G401 (cell line): ENCODE measurements at regions not wholly inside any gene's neighbourhood (a gene's known extent, or its start where the extent isn't known, plus 50 kb on each side); places are given as distances from the start of the nearest gene placed in this dataset.
"Not testable (repeated sequence)": the region's sequence is repeated elsewhere in the genome, so short reads cannot be mapped to it uniquely, and the experiment has no call there.

Experiments used
- DNase-seq: peaks from one replicate; pipeline ENCODE4 v3.0.0-alpha.2; 2015; ENCODE audit warnings: low spot score
- in situ Hi-C: cut with HindIII; loops from 2 replicates; pipeline ENCODE4 v1.10.0; 2016; ENCODE audit warnings: low sequenced_read_pairs, mixed read lengths

GRCh38 chr10:20454331-20454730 is 442.8 kb downstream of the NEBL start:
- no peak for DNase-seq
- in situ Hi-C loops: no loop called here

- DNase-seq: no peak
Observed at GRCh38 chr10:20446561-20447193, 450.4 kb downstream of the NEBL start.

GRCh38 chr10:20443094-20443493 is 454.0 kb downstream of the NEBL start:
- in situ Hi-C loops: no loop called here

More at GRCh38 chr10:20446561-20447193, 450.4 kb downstream of the NEBL start:
- in situ Hi-C loops: no loop called here

DNA sequence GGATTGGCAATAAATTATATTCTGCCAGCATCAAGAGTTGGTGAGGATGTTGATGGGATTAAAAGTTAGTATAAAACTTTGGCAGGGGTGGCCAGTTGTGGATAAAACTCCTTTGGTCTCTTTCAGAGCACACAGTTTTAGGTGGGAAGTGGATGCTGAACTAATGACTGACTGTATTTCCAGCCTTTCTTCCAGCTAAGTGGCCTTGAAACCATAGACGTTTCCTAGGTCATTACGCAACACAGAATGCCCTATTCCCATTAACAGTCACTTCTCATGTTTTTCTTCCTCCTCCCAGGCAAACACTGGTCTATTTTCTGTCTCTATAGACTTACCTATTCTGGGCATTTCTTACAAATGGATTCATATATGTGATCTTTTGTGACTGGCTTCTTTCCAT is 467.4 kb downstream of the NEBL start:
- in situ Hi-C loops: no loop called here

More at GRCh38 chr10:20443094-20443493, 454.0 kb downstream of the NEBL start:
- DNase-seq: no peak

DNA sequence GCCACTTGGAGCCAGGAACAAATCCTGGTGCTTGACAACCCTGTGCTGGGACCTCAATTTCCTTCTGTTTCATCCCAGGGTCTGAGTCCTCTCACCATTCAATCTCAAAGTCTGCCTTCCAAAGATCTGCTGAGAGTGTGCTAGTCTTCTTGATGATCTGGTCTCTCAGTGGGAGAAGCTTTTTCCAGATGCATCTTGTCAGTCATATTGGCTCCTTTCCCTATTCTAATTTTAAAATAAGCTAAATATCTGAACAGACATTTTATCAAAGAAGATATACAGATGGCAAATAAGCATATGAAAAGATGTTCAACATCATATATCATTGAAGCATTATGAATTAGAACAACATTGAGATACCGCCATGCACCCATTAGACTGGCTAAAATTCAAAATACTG is 469.3 kb downstream of the NEBL start:
- in situ Hi-C loops: no loop called here
- no peak for DNase-seq

More for the DNA sequence above, 467.4 kb downstream of the NEBL start:
- DNase-seq: no peak

GRCh38 chr10:20418286-20418685 is 478.8 kb downstream of the NEBL start:
- in situ Hi-C loops: no loop called here
- no peak for DNase-seq

DNA sequence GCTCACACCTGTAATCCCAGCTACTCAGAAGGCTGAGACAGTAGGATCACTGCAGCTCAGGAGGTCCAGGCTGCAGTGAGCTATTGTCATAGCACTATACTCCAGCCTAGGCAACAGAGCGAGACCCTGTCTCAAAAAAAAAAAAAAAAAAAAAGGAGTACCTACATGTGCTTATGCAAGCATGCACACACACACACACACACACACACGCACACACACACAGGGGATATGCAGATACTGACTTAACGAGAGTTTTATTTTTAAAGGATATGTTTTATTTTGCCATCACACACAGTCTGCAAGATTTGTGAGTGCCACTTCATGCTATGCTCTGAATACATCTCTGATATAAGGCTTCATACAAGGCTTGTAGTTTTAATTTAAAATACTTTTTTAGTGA is 479.3 kb downstream of the NEBL start:
- DNase-seq: no peak
- in situ Hi-C loops: no loop called here

- no peak for DNase-seq
- in situ Hi-C loops: no loop called here
Observed at GRCh38 chr10:20415684-20416083, 481.4 kb downstream of the NEBL start.

DNA sequence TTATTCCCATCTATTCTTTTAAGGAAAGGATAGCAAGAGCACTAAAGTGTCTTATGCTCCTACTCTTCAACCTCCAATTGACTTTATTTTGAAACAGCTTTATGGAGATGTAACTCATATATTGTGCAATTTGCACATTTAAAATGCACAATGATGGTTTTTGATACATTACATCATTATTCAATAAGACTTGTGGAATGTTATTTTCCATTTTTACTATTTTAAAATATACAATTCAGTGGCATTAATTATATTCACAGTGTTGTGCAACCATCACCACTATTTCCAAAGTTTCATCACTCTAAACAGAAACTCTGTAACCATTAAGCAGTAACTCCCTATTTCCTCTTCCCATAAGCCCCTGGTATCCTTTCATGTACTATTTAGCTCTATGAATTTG is 489.8 kb downstream of the NEBL start:
- in situ Hi-C loops: no loop called here

GRCh38 chr10:20406281-20407104 is 490.6 kb downstream of the NEBL start:
- in situ Hi-C loops: no loop called here
- DNase-seq: peak; percentile 74

More for the DNA sequence above, 489.8 kb downstream of the NEBL start:
- no peak for DNase-seq

- DNase-seq: no peak
- in situ Hi-C loops: no loop called here
Observed at GRCh38 chr10:20405761-20406160, 491.4 kb downstream of the NEBL start.

GRCh38 chr10:20405050-20405449 is 492.1 kb downstream of the NEBL start:
- in situ Hi-C loops: no loop called here
- no peak for DNase-seq

DNA sequence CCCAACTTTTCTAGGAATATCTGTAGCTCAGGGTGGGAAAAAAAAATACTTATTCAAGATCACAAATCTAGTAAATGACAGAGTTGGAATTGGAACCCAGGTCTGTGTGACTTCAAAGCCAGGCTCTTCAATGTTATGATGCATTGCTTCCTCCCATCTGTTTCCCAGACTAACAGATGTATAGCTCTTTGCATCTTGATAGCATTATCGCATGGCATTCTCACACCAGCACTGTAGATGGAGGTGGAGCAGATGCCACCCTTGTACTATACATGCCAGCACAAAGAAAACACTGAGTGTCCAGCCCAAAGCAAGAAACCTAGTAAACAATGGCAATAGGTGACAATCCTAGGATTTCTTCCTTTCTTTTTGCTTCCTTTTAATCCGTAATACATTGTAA is 497.3 kb downstream of the NEBL start:
- no peak for DNase-seq
- in situ Hi-C loops: no loop called here

- DNase-seq: no peak
Observed at GRCh38 chr10:20396701-20397100, 500.4 kb downstream of the NEBL start.

GRCh38 chr10:20396205-20396604 is 500.9 kb downstream of the NEBL start:
- no peak for DNase-seq
- in situ Hi-C loops: no loop called here

More at GRCh38 chr10:20396701-20397100, 500.4 kb downstream of the NEBL start:
- in situ Hi-C loops: no loop called here

- in situ Hi-C loops: no loop called here
- no peak for DNase-seq
Observed at GRCh38 chr10:20391629-20392028, 505.5 kb downstream of the NEBL start.

GRCh38 chr10:20381761-20382160 is 515.4 kb downstream of the NEBL start:
- in situ Hi-C loops: no loop called here
- DNase-seq: no peak

- in situ Hi-C loops: no loop called here
- DNase-seq: no peak
Observed at GRCh38 chr10:20380401-20380800, 516.7 kb downstream of the NEBL start.

DNA sequence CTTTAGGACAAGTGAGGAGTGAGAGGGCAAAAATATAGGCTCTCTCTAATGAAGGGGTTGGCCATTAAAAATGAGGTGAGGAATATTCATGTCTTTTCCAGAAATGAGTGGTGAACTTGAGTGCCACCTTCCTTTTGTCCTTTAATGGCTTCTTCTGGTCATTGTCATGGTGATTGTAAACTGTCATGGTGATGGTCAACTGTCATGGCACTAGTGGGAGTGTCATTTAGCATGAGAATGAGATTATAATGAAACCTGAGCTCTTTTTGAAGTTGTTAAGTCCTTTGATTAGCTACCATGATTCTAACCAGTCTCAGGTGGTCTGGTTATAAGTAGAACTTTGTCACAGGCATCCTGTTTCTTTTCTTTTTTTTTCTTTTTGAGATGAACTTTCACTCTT is 524.4 kb downstream of the NEBL start:
- no peak for DNase-seq
- in situ Hi-C loops: no loop called here

GRCh38 chr10:20370977-20371533 is 526.1 kb downstream of the NEBL start:
- in situ Hi-C loops, DNase-seq: not testable (repeated sequence)
